ENCODE measurements at regions not wholly inside any gene's neighbourhood (a gene's known extent, or its start where the extent isn't known, plus 50 kb on each side); places are given as distances from the start of the nearest gene placed in this dataset.

GRCh38 chr2:12967804-12968203 lies 251.1 kb downstream of the TRIB2 start:
- intact Hi-C loops (cut with DNase I) = no loop called here
- no peak for DNase-seq
- Histone ChIP-seq H3K4me3 (no peak overlapping the region), H3K27me3 (no peaks in the 10 kb centered on the region), H3K9me3 (no peaks in the 10 kb centered on the region), H3K4me1 (no peaks in the 10 kb centered on the region), H3K27ac (no peak overlapping the region), H3K36me3 (no peaks in the 10 kb centered on the region)
- ATAC-seq = no peak
- no peak for TF ChIP-seq POLR2A (IDR thresholded peaks at IDR 0.05)
- no peak for TF ChIP-seq CTCF (IDR thresholded peaks at IDR 0.05)
- WGBS (ENCODE audit: insufficient coverage, low coverage, low lambda C conversion rate, missing lambda C conversion rate) = no CpG with 5 or more reads among the region's 1 CpG

GRCh38 chr2:12968399-12968798 lies 251.7 kb downstream of the TRIB2 start:
- no peak for TF ChIP-seq CTCF (IDR thresholded peaks at IDR 0.05)
- TF ChIP-seq POLR2A (IDR thresholded peaks at IDR 0.05) = no peak
- no peak overlapping the region for H3K27ac ChIP-seq
- H3K9me3 ChIP-seq = no peaks in the 10 kb centered on the region
- no peaks in the 10 kb centered on the region for H3K27me3 ChIP-seq
- H3K36me3 ChIP-seq = no peaks in the 10 kb centered on the region
- H3K4me1 ChIP-seq = no peaks in the 10 kb centered on the region
- WGBS (ENCODE audit: insufficient coverage, low coverage, low lambda C conversion rate, missing lambda C conversion rate) = 82% methylated on average over 3 of the region's 3 CpGs
- DNase-seq = no peak
- intact Hi-C loops (cut with DNase I) = no loop called here
- no peak for ATAC-seq
- H3K4me3 ChIP-seq = no peak overlapping the region

- Histone ChIP-seq H3K4me1 (no peaks in the 10 kb centered on the region), H3K36me3 (no peaks in the 10 kb centered on the region), H3K4me3 (no peak overlapping the region), H3K27ac (no peak overlapping the region), H3K9me3 (no peaks in the 10 kb centered on the region), H3K27me3 (no peaks in the 10 kb centered on the region)
- ATAC-seq (no peak), DNase-seq (no peak)
- no peak for TF ChIP-seq POLR2A (IDR thresholded peaks at IDR 0.05)
- no peak for TF ChIP-seq CTCF (IDR thresholded peaks at IDR 0.05)
- WGBS (ENCODE audit: insufficient coverage, low coverage, low lambda C conversion rate, missing lambda C conversion rate) = 68% methylated on average over 4 of the region's 4 CpGs
- intact Hi-C loops (cut with DNase I) = no loop called here
Measured at GRCh38 chr2:12970861-12971260, 254.1 kb downstream of the TRIB2 start.

- Histone ChIP-seq H3K36me3 (no peaks in the 10 kb centered on the region), H3K27me3 (no peaks in the 10 kb centered on the region), H3K4me1 (no peaks in the 10 kb centered on the region), H3K4me3 (no peak overlapping the region), H3K9me3 (no peaks in the 10 kb centered on the region), H3K27ac (no peak overlapping the region)
- TF ChIP-seq POLR2A (IDR thresholded peaks at IDR 0.05) (no peak), CTCF (IDR thresholded peaks at IDR 0.05) (no peak)
- ATAC-seq (no peak), DNase-seq (no peak)
- WGBS (ENCODE audit: insufficient coverage, low coverage, low lambda C conversion rate, missing lambda C conversion rate) = 52% methylated on average over 4 of the region's 4 CpGs
- intact Hi-C loops (cut with DNase I) = no loop called here
Measured at GRCh38 chr2:12971581-12972365, 255.0 kb downstream of the TRIB2 start.

Data from right lobe of liver (tissue), 6 donors.